Esophagus (tissue), 2 donors: ENCODE measurements at regions not wholly inside any gene's neighbourhood (a gene's known extent, or its start where the extent isn't known, plus 50 kb on each side); places are given as distances from the start of the nearest gene placed in this dataset.

Source experiments
- H3K27ac ChIP-seq, 2 donors: one replicate each; pipeline ENCODE4 v1.5.1; 2013; ENCODE audit warnings: low read depth in 2 of 2, mild to moderate bottlenecking in 2 of 2, inconsistent platforms in 1 of 2, low read length in 1 of 2, moderate library complexity in 1 of 2
- H3K27me3 ChIP-seq, 2 donors: one replicate each; pipeline ENCODE4 v1.6.1; 2013; ENCODE audit warnings: low read length in 2 of 2, control low read depth in 1 of 2, mild to moderate bottlenecking in 1 of 2; ENCODE audit not compliant: insufficient read depth in 2 of 2, control insufficient read depth in 1 of 2
- H3K36me3 ChIP-seq, 2 donors: one replicate each; pipeline ENCODE4 v1.6.1; 2013; ENCODE audit warnings: low read length in 1 of 2; ENCODE audit not compliant: control insufficient read depth in 2 of 2, insufficient read depth in 2 of 2
- H3K4me1 ChIP-seq, 2 donors: one replicate each; pipeline ENCODE4 v1.6.1; 2013; ENCODE audit warnings: low read length in 1 of 2; ENCODE audit not compliant: control insufficient read depth in 2 of 2, insufficient read depth in 2 of 2
- H3K4me3 ChIP-seq, 2 donors: one replicate each; pipeline ENCODE4 v1.5.1; 2013; ENCODE audit warnings: low read length in 2 of 2, mild to moderate bottlenecking in 2 of 2, low read depth in 1 of 2, moderate library complexity in 1 of 2
- H3K9me3 ChIP-seq, 2 donors: one replicate each; pipeline ENCODE4 v1.6.1; 2013; ENCODE audit warnings: mild to moderate bottlenecking in 2 of 2, low read depth in 1 of 2, low read length in 1 of 2, moderate library complexity in 1 of 2; ENCODE audit not compliant: control insufficient read depth in 2 of 2, insufficient read depth in 1 of 2
- WGBS, 2 donors: extraction: QIAGEN DNeasy Blood & Tissue Kit; methylation state at CpG; one replicate each; pipeline ENCODE4 v1.1.7; 2013; 5-methylcytosine and 5-hydroxymethylcytosine counted together
- donor health status: healthy with polysubstance abuse.
- donor health status: Bipolar disorder and iron deficiency.

DNA sequence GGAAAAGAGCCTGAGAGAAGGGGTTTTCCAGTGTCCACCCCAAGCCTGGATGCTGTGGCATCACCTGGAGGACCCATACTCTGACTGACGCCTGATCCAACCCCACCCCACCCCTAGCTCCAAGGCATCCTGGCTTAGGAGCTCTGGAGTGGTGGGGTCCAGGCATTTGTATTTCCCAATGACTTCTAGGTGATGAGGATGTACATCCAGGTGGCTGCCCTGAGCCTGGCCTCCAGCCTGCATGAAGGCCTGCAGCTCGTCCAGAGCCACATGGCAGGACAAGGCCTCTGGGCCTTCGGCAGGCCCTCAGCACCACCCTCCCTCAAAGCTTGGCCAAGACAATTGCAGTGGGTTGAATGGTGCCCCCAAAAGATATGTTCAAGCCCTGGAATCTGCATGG lies 347.5 kb downstream of the C16orf95 start:
- Histone ChIP-seq H3K36me3 (no peaks in the 10 kb centered on the region), H3K27ac (no peak overlapping the region), H3K4me1 (no peaks in the 10 kb centered on the region), H3K9me3 (no peaks in the 10 kb centered on the region), H3K4me3 (no peak overlapping the region), H3K27me3 (no peaks in the 10 kb centered on the region)
- WGBS, 2 donors: 87 to 93% methylated on average over 3 of the region's 3 CpGs

GRCh38 chr16:86970279-86970678 lies 346.9 kb downstream of the C16orf95 start:
- WGBS, 2 donors: 80 to 87% methylated on average over 6 of the region's 6 CpGs

DNA sequence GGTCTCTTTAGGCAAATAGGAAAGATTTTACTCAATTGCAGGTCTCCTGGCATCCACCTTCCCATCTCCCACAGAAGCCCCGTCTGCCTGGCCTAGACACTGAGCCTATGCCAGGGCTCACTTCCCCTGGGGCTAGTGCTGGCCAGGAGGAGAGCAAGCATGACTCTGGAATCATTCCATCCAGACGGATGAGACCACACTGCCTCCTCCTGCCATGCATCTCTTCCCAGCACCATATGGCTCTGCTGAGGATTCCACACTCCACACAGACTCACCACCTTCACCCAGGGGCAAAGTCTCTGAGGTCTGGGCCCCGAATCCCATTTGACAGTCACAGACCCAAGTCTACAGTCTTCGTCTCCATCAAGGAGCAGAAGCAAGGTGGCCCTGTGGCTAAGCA lies 346.5 kb downstream of the C16orf95 start:
- H3K4me3 ChIP-seq: no peak overlapping the region
- no peak overlapping the region for H3K27ac ChIP-seq
- H3K9me3 ChIP-seq: no peaks in the 10 kb centered on the region
- no peaks in the 10 kb centered on the region for H3K4me1 ChIP-seq
- H3K36me3 ChIP-seq: no peaks in the 10 kb centered on the region
- H3K27me3 ChIP-seq: no peaks in the 10 kb centered on the region
- WGBS, 2 donors: 70 to 75% methylated on average over 4 of the region's 4 CpGs

More at GRCh38 chr16:86970279-86970678, 346.9 kb downstream of the C16orf95 start:
- no peaks in the 10 kb centered on the region for H3K27me3 ChIP-seq
- H3K9me3 ChIP-seq: no peaks in the 10 kb centered on the region
- no peaks in the 10 kb centered on the region for H3K4me1 ChIP-seq
- H3K27ac ChIP-seq: no peak overlapping the region
- H3K36me3 ChIP-seq: no peaks in the 10 kb centered on the region
- no peak overlapping the region for H3K4me3 ChIP-seq

DNA sequence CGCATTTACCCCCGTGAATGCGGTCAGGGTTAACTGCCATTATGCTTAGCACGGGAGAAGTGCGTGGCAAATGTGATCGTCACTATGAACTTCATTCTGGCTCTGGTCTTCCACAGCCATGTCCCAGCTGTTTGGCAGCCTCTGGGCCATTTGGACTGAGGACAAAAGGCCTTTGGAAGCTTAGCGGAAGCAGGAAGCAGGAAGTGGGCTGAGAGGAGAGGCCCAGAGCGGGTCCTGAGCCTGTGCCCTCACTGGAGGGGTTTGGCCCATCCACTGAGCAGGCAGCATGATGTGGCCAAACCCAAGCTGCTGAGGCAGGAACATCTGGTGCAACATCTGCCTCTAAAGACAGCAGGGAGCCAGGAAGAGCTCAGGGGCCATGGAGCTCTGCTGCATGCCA lies 345.9 kb downstream of the C16orf95 start:
- Histone ChIP-seq H3K27ac (no peak overlapping the region), H3K36me3 (no peaks in the 10 kb centered on the region), H3K9me3 (no peaks in the 10 kb centered on the region), H3K4me3 (no peak overlapping the region), H3K4me1 (no peaks in the 10 kb centered on the region), H3K27me3 (no peaks in the 10 kb centered on the region)
- WGBS, 2 donors: 72 to 75% methylated on average over 8 of the region's 8 CpGs

- no peaks in the 10 kb centered on the region for H3K36me3 ChIP-seq
- no peaks in the 10 kb centered on the region for H3K4me1 ChIP-seq
- WGBS, 2 donors: 81 to 93% methylated on average over 2 of the region's 2 CpGs
- H3K4me3 ChIP-seq: no peak overlapping the region
- H3K27ac ChIP-seq: no peak overlapping the region
- no peaks in the 10 kb centered on the region for H3K27me3 ChIP-seq
- H3K9me3 ChIP-seq: no peaks in the 10 kb centered on the region
These were observed 343.1 kb downstream of the C16orf95 start for GRCh38 chr16:86974120-86974519.

DNA sequence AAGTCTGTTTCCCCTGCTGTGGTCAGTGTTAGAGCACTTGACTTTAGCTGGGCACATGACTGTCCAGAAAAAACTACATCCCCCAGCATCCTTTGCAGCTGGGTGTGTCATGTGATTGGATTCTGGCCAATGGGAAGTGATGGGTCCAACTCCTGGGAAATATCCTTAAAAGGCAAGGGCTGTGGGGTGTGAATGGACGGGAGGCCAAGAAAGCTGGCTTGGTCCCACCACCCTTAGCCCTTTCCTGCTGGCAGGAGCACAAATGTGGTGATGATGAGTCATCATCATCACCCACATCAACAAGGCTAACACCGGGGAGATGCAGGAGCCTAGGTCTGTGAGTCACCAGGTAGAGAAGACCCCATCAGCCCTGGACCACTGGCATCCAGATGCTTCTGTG lies 341.7 kb downstream of the C16orf95 start:
- H3K9me3 ChIP-seq: no peaks in the 10 kb centered on the region
- 9 to 18% methylated on average over 2 of the region's 2 CpGs for WGBS, 2 donors

GRCh38 chr16:86977076-86977676 lies 340.0 kb downstream of the C16orf95 start:
- Histone ChIP-seq H3K27ac (no peak overlapping the region), H3K4me1 (no peaks in the 10 kb centered on the region), H3K27me3 (no peaks in the 10 kb centered on the region), H3K4me3 (no peak overlapping the region), H3K36me3 (no peaks in the 10 kb centered on the region), H3K9me3 (no peaks in the 10 kb centered on the region)
- WGBS, 2 donors: 85 to 88% methylated on average over 17 of the region's 17 CpGs

More for the DNA sequence above, 341.7 kb downstream of the C16orf95 start:
- H3K4me3 ChIP-seq: no peak overlapping the region
- H3K27ac ChIP-seq: no peak overlapping the region
- H3K4me1 ChIP-seq: no peaks in the 10 kb centered on the region
- H3K27me3 ChIP-seq: no peaks in the 10 kb centered on the region
- no peaks in the 10 kb centered on the region for H3K36me3 ChIP-seq

DNA sequence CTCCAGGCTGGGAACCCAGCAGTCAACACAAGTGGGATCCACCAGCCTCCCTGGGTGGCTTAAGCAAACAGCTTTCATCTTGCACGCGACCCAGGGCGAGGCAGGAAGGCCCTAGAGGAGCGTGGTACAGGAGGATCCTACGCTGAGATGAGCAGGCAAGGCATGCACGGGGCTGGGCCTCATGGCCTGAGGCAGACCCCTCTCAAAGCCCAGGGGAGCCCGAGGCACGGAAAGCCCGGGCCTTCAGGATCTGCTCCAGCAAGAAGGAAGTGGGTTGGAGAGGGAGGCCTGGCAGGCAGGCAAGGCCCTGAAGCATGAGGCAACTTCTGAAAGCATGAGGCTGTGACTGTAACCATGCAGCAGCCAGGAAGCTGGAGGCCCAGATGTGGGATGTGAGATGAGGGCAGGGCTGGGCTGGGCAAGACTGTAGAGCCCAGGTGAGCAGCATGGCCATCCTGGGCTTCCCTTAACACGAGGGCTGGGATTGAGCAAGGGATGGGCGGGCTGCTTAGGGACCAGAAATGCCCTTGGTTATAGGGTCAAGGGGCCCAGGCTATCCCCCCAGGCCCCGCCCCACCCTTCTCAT lies 338.7 kb downstream of the C16orf95 start:
- Histone ChIP-seq H3K4me3 (no peak overlapping the region), H3K27me3 (no peaks in the 10 kb centered on the region), H3K36me3 (no peaks in the 10 kb centered on the region), H3K27ac (no peak overlapping the region), H3K9me3 (no peaks in the 10 kb centered on the region), H3K4me1 (no peaks in the 10 kb centered on the region)
- 85 to 86% methylated on average over 12 of the region's 12 CpGs for WGBS, 2 donors

- WGBS, 2 donors: 89% methylated on average over 6 of the region's 6 CpGs
- Histone ChIP-seq H3K4me1 (no peaks in the 10 kb centered on the region), H3K4me3 (no peak overlapping the region), H3K27ac (no peak overlapping the region), H3K27me3 (no peaks in the 10 kb centered on the region), H3K9me3 (no peaks in the 10 kb centered on the region), H3K36me3 (no peaks in the 10 kb centered on the region)
These were observed 338.1 kb downstream of the C16orf95 start for GRCh38 chr16:86979061-86979460.

- no peaks in the 10 kb centered on the region for H3K27me3 ChIP-seq
- no peaks in the 10 kb centered on the region for H3K36me3 ChIP-seq
- WGBS, 2 donors: 82 to 86% methylated on average over 1 of the region's 1 CpG
- H3K9me3 ChIP-seq: no peaks in the 10 kb centered on the region
- no peak overlapping the region for H3K27ac ChIP-seq
- no peak overlapping the region for H3K4me3 ChIP-seq
- H3K4me1 ChIP-seq: no peaks in the 10 kb centered on the region
These were observed 337.1 kb downstream of the C16orf95 start for GRCh38 chr16:86979984-86980553.
